SK-N-SH (cell line): ENCODE measurements at regions not wholly inside any gene's neighbourhood (a gene's known extent, or its start where the extent isn't known, plus 50 kb on each side); places are given as distances from the start of the nearest gene placed in this dataset.

Experiments
- POLR2AphosphoS5 ChIP-seq: IDR thresholded peaks from 2 replicates; pipeline ENCODE4 v1.6.1; 2012; ENCODE audit warnings: low read depth, low read length
- RAD21 ChIP-seq: IDR thresholded peaks from 2 replicates; pipeline ENCODE4 v1.6.1; 2012; ENCODE audit warnings: mild to moderate bottlenecking, low read length
- REST ChIP-seq: IDR thresholded peaks from 2 replicates; pipeline ENCODE4 v1.6.1; 2012; ENCODE audit warnings: mild to moderate bottlenecking, low read depth, low read length, moderate library complexity
- RFX5 ChIP-seq: IDR thresholded peaks from 2 replicates; pipeline ENCODE4 v1.6.1; 2012; ENCODE audit warnings: mild to moderate bottlenecking, improper control_type of control experiment, low read length
- ZBTB33 ChIP-seq: IDR thresholded peaks from 2 replicates; pipeline ENCODE4 v1.4.0; 2012; ENCODE audit warnings: low read depth, borderline replicate concordance
- TF ChIP-seq, protein P1 (sequence below): IDR thresholded peaks from 2 replicates; pipeline ENCODE4 v1.4.0; 2012; ENCODE audit warnings: low read depth
- TF ChIP-seq, protein P2 (sequence below): fragments of 200-600 bp; sonication (generic); IDR thresholded peaks from 2 replicates; pipeline ENCODE4 v1.6.1; 2017; ENCODE audit warnings: antibody characterized with exemption, mild to moderate bottlenecking, moderate library complexity
- TF ChIP-seq, protein P3 (sequence below): IDR thresholded peaks from 2 replicates; pipeline ENCODE4; 2012

DNA sequence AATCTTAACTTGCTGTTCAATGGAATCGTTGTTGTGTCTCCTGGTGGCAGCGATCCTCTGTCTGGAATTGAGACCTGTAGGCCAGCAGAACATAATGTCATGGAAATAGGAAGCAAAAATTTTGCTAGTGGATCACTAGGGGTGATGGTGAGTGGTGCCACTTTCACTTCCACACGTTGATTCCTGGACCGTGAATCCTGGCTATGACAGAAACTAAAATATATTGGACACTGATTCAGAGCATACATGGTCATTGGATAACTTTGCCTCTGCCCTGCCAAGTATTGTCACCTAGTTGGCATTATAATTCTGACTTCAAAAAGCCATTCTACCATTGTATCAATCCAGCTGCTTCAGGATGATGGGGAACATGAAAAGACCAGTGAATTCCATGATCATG lies 353.2 kb downstream of the IRX1 start:
- TF ChIP-seq ZBTB33: no peak
- TF ChIP-seq, protein P1, sequence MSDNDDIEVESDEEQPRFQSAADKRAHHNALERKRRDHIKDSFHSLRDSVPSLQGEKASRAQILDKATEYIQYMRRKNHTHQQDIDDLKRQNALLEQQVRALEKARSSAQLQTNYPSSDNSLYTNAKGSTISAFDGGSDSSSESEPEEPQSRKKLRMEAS: no peak
- TF ChIP-seq RAD21: no peak
- TF ChIP-seq, protein P2, sequence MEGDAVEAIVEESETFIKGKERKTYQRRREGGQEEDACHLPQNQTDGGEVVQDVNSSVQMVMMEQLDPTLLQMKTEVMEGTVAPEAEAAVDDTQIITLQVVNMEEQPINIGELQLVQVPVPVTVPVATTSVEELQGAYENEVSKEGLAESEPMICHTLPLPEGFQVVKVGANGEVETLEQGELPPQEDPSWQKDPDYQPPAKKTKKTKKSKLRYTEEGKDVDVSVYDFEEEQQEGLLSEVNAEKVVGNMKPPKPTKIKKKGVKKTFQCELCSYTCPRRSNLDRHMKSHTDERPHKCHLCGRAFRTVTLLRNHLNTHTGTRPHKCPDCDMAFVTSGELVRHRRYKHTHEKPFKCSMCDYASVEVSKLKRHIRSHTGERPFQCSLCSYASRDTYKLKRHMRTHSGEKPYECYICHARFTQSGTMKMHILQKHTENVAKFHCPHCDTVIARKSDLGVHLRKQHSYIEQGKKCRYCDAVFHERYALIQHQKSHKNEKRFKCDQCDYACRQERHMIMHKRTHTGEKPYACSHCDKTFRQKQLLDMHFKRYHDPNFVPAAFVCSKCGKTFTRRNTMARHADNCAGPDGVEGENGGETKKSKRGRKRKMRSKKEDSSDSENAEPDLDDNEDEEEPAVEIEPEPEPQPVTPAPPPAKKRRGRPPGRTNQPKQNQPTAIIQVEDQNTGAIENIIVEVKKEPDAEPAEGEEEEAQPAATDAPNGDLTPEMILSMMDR: no peak
- no peak for TF ChIP-seq REST
- TF ChIP-seq, protein P3, sequence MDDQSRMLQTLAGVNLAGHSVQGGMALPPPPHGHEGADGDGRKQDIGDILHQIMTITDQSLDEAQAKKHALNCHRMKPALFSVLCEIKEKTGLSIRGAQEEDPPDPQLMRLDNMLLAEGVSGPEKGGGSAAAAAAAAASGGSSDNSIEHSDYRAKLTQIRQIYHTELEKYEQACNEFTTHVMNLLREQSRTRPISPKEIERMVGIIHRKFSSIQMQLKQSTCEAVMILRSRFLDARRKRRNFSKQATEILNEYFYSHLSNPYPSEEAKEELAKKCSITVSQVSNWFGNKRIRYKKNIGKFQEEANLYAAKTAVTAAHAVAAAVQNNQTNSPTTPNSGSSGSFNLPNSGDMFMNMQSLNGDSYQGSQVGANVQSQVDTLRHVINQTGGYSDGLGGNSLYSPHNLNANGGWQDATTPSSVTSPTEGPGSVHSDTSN: no peak
- TF ChIP-seq RFX5: no peak
- no peak for TF ChIP-seq POLR2AphosphoS5
